ENCODE measurements at regions not wholly inside any gene's neighbourhood (a gene's known extent, or its start where the extent isn't known, plus 50 kb on each side); places are given as distances from the start of the nearest gene placed in this dataset.
"Not testable (repeated sequence)": the region's sequence is repeated elsewhere in the genome, so short reads cannot be mapped to it uniquely, and the experiment has no call there.

GRCh38 chr9:106019039-106019680 lies 324.8 kb downstream of the TMEM38B start:
- DNase-seq = no peak
- H3K4me1 Mint-ChIP-seq = no peaks in the 10 kb centered on the region
- H3K4me3 Mint-ChIP-seq = no peak overlapping the region
- no peaks in the 10 kb centered on the region for H3K27me3 Mint-ChIP-seq
- no peak for ATAC-seq
- no peaks in the 10 kb centered on the region for H3K36me3 Mint-ChIP-seq (ENCODE audit: low read depth)
- H3K9me3 Mint-ChIP-seq = no peaks in the 10 kb centered on the region
- no peak overlapping the region for H3K27ac Mint-ChIP-seq

GRCh38 chr9:106019702-106020101 lies 325.4 kb downstream of the TMEM38B start:
- H3K27me3 Mint-ChIP-seq = no peaks in the 10 kb centered on the region
- H3K36me3 Mint-ChIP-seq (ENCODE audit: low read depth) = no peaks in the 10 kb centered on the region
- ATAC-seq = no peak
- no peak for DNase-seq
- no peak overlapping the region for H3K4me3 Mint-ChIP-seq
- H3K27ac Mint-ChIP-seq = no peak overlapping the region
- no peaks in the 10 kb centered on the region for H3K4me1 Mint-ChIP-seq
- H3K9me3 Mint-ChIP-seq = no peaks in the 10 kb centered on the region

- Mint-ChIP-seq H3K36me3 (ENCODE audit: low read depth) (no peaks in the 10 kb centered on the region), H3K9me3 (no peaks in the 10 kb centered on the region), H3K4me3 (no peak overlapping the region), H3K27ac (no peak overlapping the region), H3K4me1 (no peaks in the 10 kb centered on the region), H3K27me3 (no peaks in the 10 kb centered on the region)
- DNase-seq (no peak), ATAC-seq (no peak)
These were observed 325.8 kb downstream of the TMEM38B start for GRCh38 chr9:106020186-106020585.

- Mint-ChIP-seq H3K36me3 (ENCODE audit: low read depth) (no peaks in the 10 kb centered on the region), H3K27me3 (no peaks in the 10 kb centered on the region), H3K9me3 (no peaks in the 10 kb centered on the region), H3K4me1 (no peaks in the 10 kb centered on the region), H3K4me3 (no peak overlapping the region), H3K27ac (no peak overlapping the region)
- no peak for DNase-seq
- ATAC-seq = no peak
These were observed 329.1 kb downstream of the TMEM38B start for GRCh38 chr9:106023455-106023854.

- no peak for ATAC-seq
- no peak overlapping the region for H3K27ac Mint-ChIP-seq
- no peaks in the 10 kb centered on the region for H3K4me1 Mint-ChIP-seq
- no peaks in the 10 kb centered on the region for H3K27me3 Mint-ChIP-seq
- H3K4me3 Mint-ChIP-seq = no peak overlapping the region
- DNase-seq = no peak
- no peaks in the 10 kb centered on the region for H3K36me3 Mint-ChIP-seq (ENCODE audit: low read depth)
- peaks cover 4% of the 10 kb centered on the region for H3K9me3 Mint-ChIP-seq
These were observed 331.1 kb downstream of the TMEM38B start for GRCh38 chr9:106025453-106025852.

- H3K27me3 Mint-ChIP-seq; ATAC-seq; H3K4me3 Mint-ChIP-seq; H3K36me3 Mint-ChIP-seq (ENCODE audit: low read depth); H3K4me1 Mint-ChIP-seq; H3K27ac Mint-ChIP-seq; DNase-seq; H3K9me3 Mint-ChIP-seq: not testable (repeated sequence)
These were observed 335.8 kb downstream of the TMEM38B start for GRCh38 chr9:106030146-106030545.

GRCh38 chr9:106032978-106033377 lies 338.6 kb downstream of the TMEM38B start:
- Mint-ChIP-seq H3K27ac (no peak overlapping the region), H3K4me1 (no peaks in the 10 kb centered on the region), H3K27me3 (no peaks in the 10 kb centered on the region), H3K9me3 (peaks cover 4% of the 10 kb centered on the region), H3K4me3 (no peak overlapping the region), H3K36me3 (ENCODE audit: low read depth) (no peaks in the 10 kb centered on the region)
- no peak for DNase-seq
- no peak for ATAC-seq

GRCh38 chr9:106035806-106036205 lies 341.5 kb downstream of the TMEM38B start:
- Mint-ChIP-seq H3K27me3 (no peaks in the 10 kb centered on the region), H3K36me3 (ENCODE audit: low read depth) (no peaks in the 10 kb centered on the region), H3K27ac (no peak overlapping the region), H3K9me3 (no peaks in the 10 kb centered on the region), H3K4me1 (no peaks in the 10 kb centered on the region), H3K4me3 (no peak overlapping the region)
- no peak for ATAC-seq
- DNase-seq = no peak

- ATAC-seq (no peak), DNase-seq (no peak)
- Mint-ChIP-seq H3K27me3 (no peaks in the 10 kb centered on the region), H3K9me3 (no peaks in the 10 kb centered on the region), H3K4me1 (no peaks in the 10 kb centered on the region), H3K27ac (no peak overlapping the region), H3K4me3 (no peak overlapping the region), H3K36me3 (ENCODE audit: low read depth) (no peaks in the 10 kb centered on the region)
These were observed 344.1 kb downstream of the TMEM38B start for GRCh38 chr9:106038266-106039001.

- no peaks in the 10 kb centered on the region for H3K27me3 Mint-ChIP-seq
- no peak for DNase-seq
- H3K27ac Mint-ChIP-seq = no peak overlapping the region
- H3K4me1 Mint-ChIP-seq = no peaks in the 10 kb centered on the region
- no peak overlapping the region for H3K4me3 Mint-ChIP-seq
- no peaks in the 10 kb centered on the region for H3K36me3 Mint-ChIP-seq (ENCODE audit: low read depth)
- H3K9me3 Mint-ChIP-seq = no peaks in the 10 kb centered on the region
- no peak for ATAC-seq
These were observed 345.0 kb downstream of the TMEM38B start for GRCh38 chr9:106039151-106039935.

- not testable (repeated sequence) for ATAC-seq; H3K4me1 Mint-ChIP-seq; H3K9me3 Mint-ChIP-seq; H3K36me3 Mint-ChIP-seq (ENCODE audit: low read depth); H3K27ac Mint-ChIP-seq; DNase-seq; H3K27me3 Mint-ChIP-seq; H3K4me3 Mint-ChIP-seq
These were observed 347.6 kb downstream of the TMEM38B start for GRCh38 chr9:106041920-106042319.

GRCh38 chr9:106051545-106051944 lies 357.2 kb downstream of the TMEM38B start:
- Mint-ChIP-seq H3K36me3 (ENCODE audit: low read depth) (no peaks in the 10 kb centered on the region), H3K4me3 (no peak overlapping the region), H3K27ac (no peak overlapping the region), H3K27me3 (no peaks in the 10 kb centered on the region), H3K9me3 (peaks cover 4% of the 10 kb centered on the region), H3K4me1 (no peaks in the 10 kb centered on the region)
- ATAC-seq (no peak), DNase-seq (no peak)

- Mint-ChIP-seq H3K27ac (no peak overlapping the region), H3K4me1 (no peaks in the 10 kb centered on the region), H3K36me3 (ENCODE audit: low read depth) (no peaks in the 10 kb centered on the region), H3K9me3 (peaks cover 4% of the 10 kb centered on the region), H3K27me3 (no peaks in the 10 kb centered on the region), H3K4me3 (no peak overlapping the region)
- no peak for ATAC-seq
- no peak for DNase-seq
These were observed 357.8 kb downstream of the TMEM38B start for GRCh38 chr9:106052166-106052565.

GRCh38 chr9:106052735-106053134 lies 358.4 kb downstream of the TMEM38B start:
- ATAC-seq (no peak), DNase-seq (no peak)
- Mint-ChIP-seq H3K27ac (no peak overlapping the region), H3K27me3 (no peaks in the 10 kb centered on the region), H3K4me1 (no peaks in the 10 kb centered on the region), H3K4me3 (no peak overlapping the region), H3K36me3 (ENCODE audit: low read depth) (no peaks in the 10 kb centered on the region), H3K9me3 (peaks cover 4% of the 10 kb centered on the region)

GRCh38 chr9:106056328-106056727 lies 362.0 kb downstream of the TMEM38B start:
- no peak for ATAC-seq
- DNase-seq = no peak
- no peaks in the 10 kb centered on the region for H3K36me3 Mint-ChIP-seq (ENCODE audit: low read depth)
- no peak overlapping the region for H3K4me3 Mint-ChIP-seq
- no peak overlapping the region for H3K27ac Mint-ChIP-seq
- H3K9me3 Mint-ChIP-seq = peaks cover 4% of the 10 kb centered on the region
- no peaks in the 10 kb centered on the region for H3K4me1 Mint-ChIP-seq
- no peaks in the 10 kb centered on the region for H3K27me3 Mint-ChIP-seq

Data from activated naive CD8-positive, alpha-beta T cell treated with anti-CD3 and anti-CD28 coated beads, Interleukin-2, amount 50 U/mL, for 24 hours (primary cell).